ENCODE measurements at regions not wholly inside any gene's neighbourhood (a gene's known extent, or its start where the extent isn't known, plus 50 kb on each side); places are given as distances from the start of the nearest gene placed in this dataset.
"Not testable (repeated sequence)": the region's sequence is repeated elsewhere in the genome, so short reads cannot be mapped to it uniquely, and the experiment has no call there.

DNA sequence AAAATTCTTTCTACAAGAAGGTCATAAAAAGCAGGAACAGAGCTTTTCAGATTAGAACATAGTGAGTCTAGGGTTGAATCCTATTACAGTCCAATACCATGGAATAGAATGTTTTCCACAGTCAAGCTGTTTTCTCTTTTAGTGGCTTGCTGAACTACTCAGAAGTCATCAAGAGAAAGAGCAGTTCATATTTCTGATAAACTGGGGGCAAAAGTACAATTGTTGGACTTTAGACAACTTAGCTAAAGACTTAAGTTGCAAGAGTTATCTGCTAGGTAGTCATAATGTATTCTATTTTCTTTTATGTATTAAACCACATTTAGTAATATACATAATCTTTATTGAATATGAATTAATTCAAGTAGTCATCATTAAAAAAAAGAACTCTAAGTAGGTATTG, 233.1 kb upstream of the GRIA1 start:
- no peak overlapping the region for H3K4me3 Mint-ChIP-seq
- no peak for DNase-seq (ENCODE audit: low spot score)
- H3K36me3 Mint-ChIP-seq (ENCODE audit: low read depth): no peaks in the 10 kb centered on the region
- H3K4me1 Mint-ChIP-seq (ENCODE audit: low read depth): no peaks in the 10 kb centered on the region
- H3K27ac Mint-ChIP-seq: no peak overlapping the region
- H3K9me3 Mint-ChIP-seq: peaks cover 6% of the 10 kb centered on the region
- H3K27me3 Mint-ChIP-seq (ENCODE audit: low read depth): no peaks in the 10 kb centered on the region

DNA sequence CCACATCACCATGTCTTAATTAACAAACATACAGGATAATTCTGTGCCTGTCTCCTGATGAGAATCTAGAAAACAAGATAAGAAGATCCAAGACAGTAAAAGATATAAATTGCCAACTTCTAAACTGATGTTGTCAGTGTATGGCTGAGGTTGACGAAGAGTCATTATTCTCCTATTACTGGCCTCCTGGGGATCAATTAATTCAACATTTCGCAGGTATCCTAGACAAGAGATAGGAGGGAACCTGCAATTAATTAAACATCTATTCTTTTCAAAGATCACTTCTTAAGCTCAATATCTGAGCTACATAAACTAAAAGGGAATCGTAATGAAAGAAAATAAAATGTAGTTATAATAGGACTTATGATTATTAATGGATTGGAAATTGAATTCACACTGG, 232.0 kb upstream of the GRIA1 start:
- H3K9me3 Mint-ChIP-seq: peaks cover under 1% of the 10 kb centered on the region
- H3K27ac Mint-ChIP-seq: no peak overlapping the region
- H3K4me3 Mint-ChIP-seq: no peak overlapping the region
- no peaks in the 10 kb centered on the region for H3K4me1 Mint-ChIP-seq (ENCODE audit: low read depth)
- H3K36me3 Mint-ChIP-seq (ENCODE audit: low read depth): no peaks in the 10 kb centered on the region
- no peaks in the 10 kb centered on the region for H3K27me3 Mint-ChIP-seq (ENCODE audit: low read depth)
- no peak for DNase-seq (ENCODE audit: low spot score)

GRCh38 chr5:153267506-153267905, 223.0 kb upstream of the GRIA1 start:
- Mint-ChIP-seq H3K36me3 (ENCODE audit: low read depth) (no peaks in the 10 kb centered on the region), H3K4me1 (ENCODE audit: low read depth) (no peaks in the 10 kb centered on the region), H3K9me3 (peaks cover 14% of the 10 kb centered on the region), H3K27me3 (ENCODE audit: low read depth) (no peaks in the 10 kb centered on the region), H3K4me3 (no peak overlapping the region), H3K27ac (no peak overlapping the region)
- no peak for DNase-seq (ENCODE audit: low spot score)

DNA sequence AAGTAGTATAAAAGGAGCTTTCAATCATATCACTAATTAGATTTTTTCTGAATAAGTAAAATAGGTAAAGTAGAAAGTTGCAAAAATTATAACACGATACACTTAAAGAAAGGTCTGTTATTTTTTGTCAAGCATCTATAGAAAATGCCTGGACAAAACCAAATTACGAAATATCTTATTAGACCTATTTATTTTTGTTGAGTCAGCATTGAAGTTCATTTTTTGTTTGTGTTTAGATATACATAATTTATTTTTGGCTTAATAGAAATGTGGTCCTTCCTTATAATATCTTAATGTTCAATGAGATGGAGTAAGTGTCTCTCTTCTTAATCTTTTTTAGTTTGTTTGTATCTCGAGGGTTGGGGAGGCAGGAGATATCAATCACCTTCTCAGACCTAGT, 214.8 kb upstream of the GRIA1 start:
- Mint-ChIP-seq H3K9me3 (peaks cover 20% of the 10 kb centered on the region), H3K4me3 (no peak overlapping the region), H3K4me1 (ENCODE audit: low read depth) (no peaks in the 10 kb centered on the region), H3K36me3 (ENCODE audit: low read depth) (no peaks in the 10 kb centered on the region), H3K27ac (no peak overlapping the region), H3K27me3 (ENCODE audit: low read depth) (no peaks in the 10 kb centered on the region)
- DNase-seq (ENCODE audit: low spot score): no peak

DNA sequence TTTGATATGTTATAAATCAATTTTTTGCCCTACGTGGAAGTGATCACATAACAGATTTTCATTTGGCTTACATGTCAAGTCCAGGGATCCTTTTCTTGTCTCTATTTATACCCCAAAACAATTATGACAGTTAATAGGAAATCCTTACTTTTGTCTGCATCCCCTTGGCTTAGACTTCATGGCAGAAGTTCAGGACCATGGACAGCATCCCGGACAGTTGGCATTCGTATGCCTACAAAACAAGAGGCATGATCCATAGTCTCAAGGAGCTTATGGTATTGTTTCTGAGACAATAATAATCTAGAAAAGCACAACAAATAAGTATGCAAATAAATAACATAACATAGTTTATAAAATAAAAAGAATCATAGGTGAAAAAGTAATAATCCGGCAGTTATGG, 214.3 kb upstream of the GRIA1 start:
- Mint-ChIP-seq H3K27ac (no peak overlapping the region), H3K36me3 (ENCODE audit: low read depth) (no peaks in the 10 kb centered on the region), H3K4me1 (ENCODE audit: low read depth) (no peaks in the 10 kb centered on the region), H3K9me3 (peaks cover 18% of the 10 kb centered on the region), H3K27me3 (ENCODE audit: low read depth) (no peaks in the 10 kb centered on the region), H3K4me3 (no peak overlapping the region)
- DNase-seq (ENCODE audit: low spot score): no peak

- H3K27ac Mint-ChIP-seq; DNase-seq (ENCODE audit: low spot score); H3K4me1 Mint-ChIP-seq (ENCODE audit: low read depth); H3K4me3 Mint-ChIP-seq; H3K27me3 Mint-ChIP-seq (ENCODE audit: low read depth); H3K36me3 Mint-ChIP-seq (ENCODE audit: low read depth): not testable (repeated sequence)
- peaks cover 17% of the 10 kb centered on the region for H3K9me3 Mint-ChIP-seq
Measured at GRCh38 chr5:153296251-153296844, 194.1 kb upstream of the GRIA1 start.

- Mint-ChIP-seq H3K36me3 (ENCODE audit: low read depth) (no peaks in the 10 kb centered on the region), H3K27me3 (ENCODE audit: low read depth) (no peaks in the 10 kb centered on the region), H3K9me3 (peaks cover 17% of the 10 kb centered on the region), H3K4me3 (no peak overlapping the region), H3K27ac (no peak overlapping the region), H3K4me1 (ENCODE audit: low read depth) (no peaks in the 10 kb centered on the region)
- no peak for DNase-seq (ENCODE audit: low spot score)
Measured at GRCh38 chr5:153299891-153300290, 190.6 kb upstream of the GRIA1 start.

- Mint-ChIP-seq H3K27me3 (ENCODE audit: low read depth) (no peaks in the 10 kb centered on the region), H3K27ac (no peak overlapping the region), H3K4me3 (no peak overlapping the region), H3K9me3 (peaks cover 16% of the 10 kb centered on the region), H3K4me1 (ENCODE audit: low read depth) (no peaks in the 10 kb centered on the region), H3K36me3 (ENCODE audit: low read depth) (no peaks in the 10 kb centered on the region)
- no peak for DNase-seq (ENCODE audit: low spot score)
Measured at GRCh38 chr5:153308282-153308681, 182.2 kb upstream of the GRIA1 start.

- no peaks in the 10 kb centered on the region for H3K4me1 Mint-ChIP-seq (ENCODE audit: low read depth)
- H3K27ac Mint-ChIP-seq: no peak overlapping the region
- no peaks in the 10 kb centered on the region for H3K36me3 Mint-ChIP-seq (ENCODE audit: low read depth)
- DNase-seq (ENCODE audit: low spot score): no peak
- H3K27me3 Mint-ChIP-seq (ENCODE audit: low read depth): no peaks in the 10 kb centered on the region
- no peak overlapping the region for H3K4me3 Mint-ChIP-seq
- H3K9me3 Mint-ChIP-seq: no peaks in the 10 kb centered on the region
Measured at GRCh38 chr5:153318556-153318955, 171.9 kb upstream of the GRIA1 start.

- no peak overlapping the region for H3K27ac Mint-ChIP-seq
- H3K36me3 Mint-ChIP-seq (ENCODE audit: low read depth): no peaks in the 10 kb centered on the region
- H3K4me1 Mint-ChIP-seq (ENCODE audit: low read depth): no peaks in the 10 kb centered on the region
- H3K27me3 Mint-ChIP-seq (ENCODE audit: low read depth): no peaks in the 10 kb centered on the region
- no peaks in the 10 kb centered on the region for H3K9me3 Mint-ChIP-seq
- no peak for DNase-seq (ENCODE audit: low spot score)
- no peak overlapping the region for H3K4me3 Mint-ChIP-seq
Measured at GRCh38 chr5:153321478-153321877, 169.0 kb upstream of the GRIA1 start.

DNA sequence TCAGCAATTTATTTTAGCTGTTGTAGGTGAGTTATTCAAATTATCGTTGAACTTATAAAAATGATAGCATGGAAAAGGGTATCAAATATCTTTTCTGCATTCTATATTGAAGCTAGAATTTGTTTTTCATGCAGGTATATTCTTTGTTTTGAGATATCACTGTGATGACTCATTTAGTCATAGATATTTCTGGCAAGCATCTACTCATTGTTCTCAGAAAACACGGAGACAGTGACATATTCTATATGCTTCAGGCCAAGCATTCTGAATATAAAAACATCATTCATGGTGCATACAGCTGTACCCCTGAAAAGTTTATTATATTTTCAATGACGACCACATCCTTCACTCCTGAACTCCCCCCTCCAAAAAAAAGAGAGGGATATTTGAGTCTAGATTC, 150.3 kb upstream of the GRIA1 start:
- Mint-ChIP-seq H3K4me1 (ENCODE audit: low read depth) (no peaks in the 10 kb centered on the region), H3K4me3 (no peak overlapping the region), H3K27ac (no peak overlapping the region), H3K9me3 (peaks cover 12% of the 10 kb centered on the region), H3K27me3 (ENCODE audit: low read depth) (no peaks in the 10 kb centered on the region), H3K36me3 (ENCODE audit: low read depth) (no peaks in the 10 kb centered on the region)
- DNase-seq (ENCODE audit: low spot score): no peak

GRCh38 chr5:153340738-153341137, 149.7 kb upstream of the GRIA1 start:
- Mint-ChIP-seq H3K4me3 (no peak overlapping the region), H3K9me3 (peaks cover 8% of the 10 kb centered on the region), H3K27ac (no peak overlapping the region), H3K36me3 (ENCODE audit: low read depth) (no peaks in the 10 kb centered on the region), H3K4me1 (ENCODE audit: low read depth) (no peaks in the 10 kb centered on the region), H3K27me3 (ENCODE audit: low read depth) (no peaks in the 10 kb centered on the region)
- no peak for DNase-seq (ENCODE audit: low spot score)

DNA sequence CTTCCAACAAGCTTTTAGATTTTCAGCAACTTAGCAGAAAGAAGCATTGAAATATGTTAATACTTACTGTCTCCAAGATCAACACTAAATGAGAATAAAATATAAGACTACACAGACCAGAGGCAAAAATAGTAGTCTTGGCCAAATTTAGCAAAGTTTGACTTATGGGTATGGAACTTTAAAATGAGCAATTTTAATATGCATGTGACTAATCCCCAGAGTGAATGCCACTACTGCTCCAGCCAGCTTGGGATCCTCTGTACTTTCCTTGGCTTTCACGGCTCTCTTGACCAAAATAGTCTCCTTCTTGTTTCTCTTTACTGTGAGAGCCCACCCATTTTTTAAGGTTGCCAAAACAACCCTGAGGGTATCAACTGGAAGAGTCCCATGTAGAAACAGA, 148.0 kb upstream of the GRIA1 start:
- DNase-seq (ENCODE audit: low spot score): no peak
- Mint-ChIP-seq H3K4me3 (no peak overlapping the region), H3K9me3 (peaks cover 5% of the 10 kb centered on the region), H3K27me3 (ENCODE audit: low read depth) (no peaks in the 10 kb centered on the region), H3K4me1 (ENCODE audit: low read depth) (no peaks in the 10 kb centered on the region), H3K36me3 (ENCODE audit: low read depth) (no peaks in the 10 kb centered on the region), H3K27ac (no peak overlapping the region)

GRCh38 chr5:153347611-153348010, 142.9 kb upstream of the GRIA1 start:
- peaks cover 4% of the 10 kb centered on the region for H3K4me1 Mint-ChIP-seq (ENCODE audit: low read depth)
- peaks cover 14% of the 10 kb centered on the region for H3K27me3 Mint-ChIP-seq (ENCODE audit: low read depth)
- no peak for DNase-seq (ENCODE audit: low spot score)
- H3K4me3 Mint-ChIP-seq: no peak overlapping the region
- no peaks in the 10 kb centered on the region for H3K36me3 Mint-ChIP-seq (ENCODE audit: low read depth)
- H3K9me3 Mint-ChIP-seq: no peaks in the 10 kb centered on the region
- H3K27ac Mint-ChIP-seq: no peak overlapping the region

- DNase-seq (ENCODE audit: low spot score): no peak
- Mint-ChIP-seq H3K4me3 (no peak overlapping the region), H3K27ac (no peak overlapping the region), H3K27me3 (ENCODE audit: low read depth) (peaks cover 14% of the 10 kb centered on the region), H3K9me3 (no peaks in the 10 kb centered on the region), H3K4me1 (ENCODE audit: low read depth) (peaks cover 14% of the 10 kb centered on the region), H3K36me3 (ENCODE audit: low read depth) (no peaks in the 10 kb centered on the region)
Measured at GRCh38 chr5:153350175-153350883, 140.1 kb upstream of the GRIA1 start.
